GM19397 (cell line): ENCODE measurements at regions not wholly inside any gene's neighbourhood (a gene's known extent, or its start where the extent isn't known, plus 50 kb on each side); places are given as distances from the start of the nearest gene placed in this dataset.

Experiments used
- ATAC-seq: cut with Tn5 transposase; IDR thresholded peaks from one replicate; pipeline ENCODE4 v1.9.1; 2021; ENCODE audit warnings: mild to moderate bottlenecking, moderate library complexity; ENCODE audit not compliant: unreplicated experiment

DNA sequence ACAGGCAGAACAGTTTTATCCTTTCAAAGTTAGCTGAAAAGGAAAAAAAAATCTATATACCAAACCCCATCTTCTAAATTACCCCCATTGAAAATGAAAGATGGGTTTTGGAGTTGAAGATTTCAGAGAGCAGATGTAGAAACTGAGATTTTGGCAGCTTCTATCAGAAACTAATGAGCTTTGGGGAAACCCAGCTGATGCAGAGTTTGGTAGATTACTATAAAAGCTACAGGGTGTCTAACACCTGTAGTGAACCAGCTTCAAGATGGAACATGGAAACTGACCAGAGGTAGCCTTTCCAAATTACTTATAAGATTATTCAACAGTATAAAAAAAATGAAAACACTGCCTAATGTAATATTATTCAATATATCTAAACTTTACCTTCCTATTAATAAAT, 583.1 kb downstream of the XIRP2 start:
- ATAC-seq = peak; percentile 44

- no peak for ATAC-seq
Observed at GRCh38 chr2:167462379-167462778, 574.1 kb downstream of the XIRP2 start.

DNA sequence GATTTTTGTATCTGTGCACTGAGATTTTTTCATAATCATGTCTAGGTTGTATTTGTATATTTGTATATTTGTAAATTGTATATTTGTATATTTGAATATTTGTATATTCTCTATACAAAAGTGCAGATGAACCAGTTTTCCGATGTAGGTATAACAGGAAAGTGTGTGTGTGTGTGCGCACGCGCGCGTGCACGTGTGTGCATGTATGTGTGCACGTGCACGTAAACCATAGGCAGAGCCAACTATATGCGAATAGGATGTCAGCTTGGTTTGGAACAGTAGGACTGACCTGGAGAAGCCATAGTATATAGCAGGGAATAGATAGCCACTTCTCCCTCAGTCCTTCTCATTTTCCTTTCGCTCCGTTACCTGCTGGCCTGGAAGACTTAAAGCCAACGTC, 565.8 kb downstream of the XIRP2 start:
- no peak for ATAC-seq

GRCh38 chr2:167451496-167452289, 563.4 kb downstream of the XIRP2 start:
- no peak for ATAC-seq

GRCh38 chr2:167450364-167450763, 562.1 kb downstream of the XIRP2 start:
- ATAC-seq = no peak

DNA sequence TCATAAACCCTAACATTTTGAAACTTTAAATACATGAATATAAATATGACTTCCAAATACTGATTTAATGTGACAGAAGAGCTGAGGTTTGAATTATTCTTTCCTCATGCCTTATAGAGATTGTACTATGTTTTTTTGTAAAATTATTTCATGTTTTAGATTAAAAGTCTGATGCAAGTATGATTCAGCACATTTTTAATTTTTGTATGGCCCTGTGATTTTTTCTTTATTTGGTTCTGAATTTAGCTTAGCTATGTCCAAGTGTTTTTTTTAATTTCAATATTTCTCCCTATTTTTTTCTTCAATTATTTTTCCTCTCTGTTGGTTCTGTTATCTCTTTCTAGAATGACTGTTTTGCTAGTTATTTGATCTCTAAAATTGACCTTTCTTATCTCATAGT, 552.1 kb downstream of the XIRP2 start:
- ATAC-seq = no peak

GRCh38 chr2:167438206-167438605, 549.9 kb downstream of the XIRP2 start:
- ATAC-seq = no peak

- ATAC-seq = no peak
Observed at GRCh38 chr2:167431949-167432348, 543.7 kb downstream of the XIRP2 start.

GRCh38 chr2:167430447-167430846, 542.2 kb downstream of the XIRP2 start:
- no peak for ATAC-seq

DNA sequence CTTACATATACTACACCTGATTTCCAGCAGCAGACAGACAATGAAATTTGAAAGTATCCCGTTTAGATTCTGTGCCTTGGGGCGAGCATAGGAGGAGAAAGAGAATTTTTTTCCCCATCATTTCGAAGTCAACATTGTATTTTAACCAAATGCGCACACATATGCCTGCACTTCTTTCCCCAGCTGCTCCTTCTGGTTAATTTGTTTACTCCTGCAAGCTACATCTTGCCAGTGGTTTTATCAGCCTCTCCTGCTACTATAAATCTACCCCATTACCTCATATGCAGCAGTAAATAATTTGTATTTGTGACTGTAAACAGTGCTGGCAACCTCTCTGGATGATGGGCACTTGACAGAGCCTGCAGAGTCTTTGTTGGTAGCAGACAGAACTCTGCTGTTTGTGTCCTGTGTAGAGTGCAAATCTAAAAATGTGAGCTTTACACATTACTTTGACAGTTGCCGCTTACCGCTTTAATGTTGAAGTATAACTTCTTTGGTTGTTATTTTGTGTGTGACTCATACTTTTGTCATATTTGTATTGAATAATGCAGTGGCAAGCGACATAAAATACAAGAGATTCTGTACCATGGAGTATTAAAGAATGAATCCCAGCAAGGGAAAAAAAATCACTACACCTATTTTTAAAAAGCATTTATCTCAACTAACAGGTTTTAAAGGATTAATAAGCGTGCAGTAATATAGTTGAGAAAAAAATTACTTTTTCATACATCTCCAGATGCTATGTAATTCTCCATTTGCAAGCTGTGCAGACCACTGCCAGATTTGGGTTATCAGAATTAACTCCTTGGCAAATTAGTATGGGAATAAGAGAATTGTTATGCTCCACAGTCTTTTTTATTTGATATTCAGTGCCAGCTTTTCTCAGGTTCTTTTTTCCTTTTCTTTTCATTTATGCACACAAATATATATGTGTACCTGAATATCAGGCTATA, 536.8 kb downstream of the XIRP2 start:
- ATAC-seq = no peak

DNA sequence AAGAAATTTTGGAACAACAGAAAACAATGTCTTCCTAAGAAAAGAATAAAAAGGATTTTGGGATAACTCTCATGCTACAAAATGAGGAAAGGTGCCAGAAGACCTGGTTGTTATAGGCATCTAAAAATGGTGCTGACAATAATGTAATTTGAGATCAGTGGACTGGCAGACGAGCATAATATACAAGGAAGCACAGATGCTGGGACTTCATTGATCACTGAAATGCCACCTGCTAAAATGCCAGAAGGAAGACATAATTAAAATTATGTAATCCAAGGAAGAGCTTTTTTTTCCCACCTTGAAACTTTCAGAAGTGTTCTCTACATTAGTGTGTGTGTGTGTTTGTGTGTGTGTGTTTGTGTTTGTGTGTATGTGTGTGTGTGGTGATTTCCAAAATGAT, 535.9 kb downstream of the XIRP2 start:
- ATAC-seq = no peak

DNA sequence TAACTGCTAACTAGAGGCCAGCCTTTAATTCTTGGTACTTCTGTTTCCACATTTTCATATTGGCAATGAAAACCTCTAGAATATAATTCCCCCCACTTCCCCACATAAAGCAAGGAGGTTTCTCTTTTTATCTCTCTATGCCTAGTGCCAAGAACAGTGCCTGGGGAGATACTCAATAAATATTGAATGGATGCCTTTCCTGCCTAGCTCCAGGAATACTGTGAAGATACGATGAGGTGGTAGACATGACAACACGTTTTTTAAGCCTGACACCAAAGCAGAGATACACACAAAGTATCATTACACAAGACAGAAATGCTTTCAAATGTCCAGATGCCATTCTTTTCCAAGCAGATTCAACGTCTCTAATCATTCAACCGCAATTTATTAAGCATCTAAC, 535.5 kb downstream of the XIRP2 start:
- no peak for ATAC-seq

- ATAC-seq = no peak
Observed at GRCh38 chr2:167420211-167420610, 531.9 kb downstream of the XIRP2 start.

DNA sequence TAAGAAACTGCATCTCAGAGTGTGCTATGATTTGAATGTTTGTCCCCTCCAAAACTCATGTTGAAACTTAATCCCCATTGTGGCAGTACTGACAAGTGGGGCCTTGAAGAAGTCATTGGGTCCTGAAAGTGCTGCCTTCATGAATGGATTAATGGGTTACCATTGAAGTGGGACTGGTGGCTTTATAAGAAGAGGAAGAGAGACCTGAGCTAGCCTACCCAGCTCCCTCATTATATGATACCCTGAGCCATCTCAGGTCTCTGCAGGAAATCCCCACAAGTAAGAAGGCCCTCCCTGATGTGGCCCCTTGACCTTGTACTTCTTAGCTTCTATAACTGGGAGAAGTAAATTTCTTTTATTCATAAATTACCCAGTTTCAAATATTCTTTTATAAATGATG, 526.8 kb downstream of the XIRP2 start:
- no peak for ATAC-seq

- ATAC-seq = no peak
Observed at GRCh38 chr2:167411367-167411766, 523.1 kb downstream of the XIRP2 start.

GRCh38 chr2:167406558-167406957, 518.3 kb downstream of the XIRP2 start:
- no peak for ATAC-seq

DNA sequence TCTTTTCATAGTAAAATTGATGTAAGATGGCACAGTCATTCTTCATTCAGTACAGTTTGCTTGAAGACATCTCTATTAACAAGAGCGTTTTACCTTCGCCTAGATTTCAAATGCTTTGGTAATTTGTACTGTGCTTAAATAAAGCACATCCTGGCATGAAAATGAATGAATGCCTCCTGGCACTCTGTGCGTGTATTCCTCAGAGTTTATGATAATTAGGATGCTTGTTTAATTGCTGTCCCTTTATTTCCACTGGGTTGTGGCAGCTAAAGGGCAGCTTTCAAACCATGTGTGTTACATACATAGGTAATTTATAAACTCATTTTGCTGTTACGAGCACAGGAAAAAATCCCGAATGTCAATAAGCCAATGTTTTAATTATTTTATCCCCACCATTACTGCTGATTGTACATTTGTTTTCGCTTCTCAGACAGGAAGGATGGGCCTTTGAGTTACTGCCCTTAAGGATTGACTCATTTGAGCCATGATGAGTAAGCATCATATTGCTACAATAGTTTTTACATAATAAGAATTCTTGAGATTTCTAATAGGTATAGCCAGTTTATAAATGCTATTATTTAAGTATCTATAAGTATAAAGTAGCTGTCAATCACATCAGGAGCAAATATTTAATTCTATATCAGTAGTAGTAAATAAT, 516.5 kb downstream of the XIRP2 start:
- no peak for ATAC-seq

DNA sequence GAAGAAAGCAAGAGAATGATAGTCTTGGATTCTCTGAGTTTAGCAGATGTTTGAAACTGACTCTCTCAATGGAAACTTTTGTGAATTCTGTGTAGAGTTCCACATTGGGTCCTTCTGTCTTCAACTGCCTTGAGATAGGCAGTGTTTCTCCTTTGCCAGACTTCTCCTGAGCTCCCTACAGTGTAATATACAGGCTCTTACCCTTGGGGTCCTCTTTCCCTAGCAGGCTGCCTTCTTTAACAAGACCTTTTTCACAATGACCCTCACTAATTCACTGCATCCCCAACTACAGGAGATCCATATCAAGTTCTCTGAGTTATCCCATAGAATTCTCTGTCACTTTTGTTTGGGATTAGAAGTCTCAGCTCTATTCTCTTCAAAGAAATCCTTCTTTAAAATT, 513.0 kb downstream of the XIRP2 start:
- ATAC-seq = no peak

GRCh38 chr2:167400546-167400945, 512.3 kb downstream of the XIRP2 start:
- no peak for ATAC-seq

- no peak for ATAC-seq
Observed at GRCh38 chr2:167398873-167399272, 510.6 kb downstream of the XIRP2 start.

- no peak for ATAC-seq
Observed at GRCh38 chr2:167388901-167389300, 500.6 kb downstream of the XIRP2 start.
